Gastroesophageal sphincter (tissue), 4 donors: ENCODE measurements at regions not wholly inside any gene's neighbourhood (a gene's known extent, or its start where the extent isn't known, plus 50 kb on each side); places are given as distances from the start of the nearest gene placed in this dataset.

Experiments used
- ATAC-seq: fragments of 150-250 bp; one replicate; pipeline ENCODE4 v1.9.1; 2016; ENCODE audit warnings: mild to moderate bottlenecking, moderate library complexity
- H3K27ac ChIP-seq, 4 donors: fragments of 200-600 bp; sonication (generic) in 3 of 4; 1 replicate in 3 of 4; 2 replicates in 1 of 4; pipeline ENCODE4 v1.5.1; 2016 to 2019
- H3K27me3 ChIP-seq: fragments of 200-600 bp; sonication (generic); one replicate; pipeline ENCODE4 v1.5.1; 2019
- H3K36me3 ChIP-seq, 2 donors: fragments of 200-600 bp; sonication (generic); one replicate each; pipeline ENCODE4 v1.5.1; 2019; ENCODE audit warnings: control low read depth in 1 of 2
- H3K4me1 ChIP-seq, 3 donors: fragments of 200-600 bp; sonication (generic); 1 replicate in 2 of 3; 2 replicates in 1 of 3; pipeline ENCODE4 v1.5.1; 2016 to 2019; ENCODE audit warnings: control low read depth in 2 of 3
- H3K4me3 ChIP-seq, 2 donors: fragments of 200-600 bp; sonication (generic); one replicate each; pipeline ENCODE4 v1.5.1; 2019; ENCODE audit warnings: mild to moderate bottlenecking in 1 of 2, moderate library complexity in 1 of 2
- H3K9me3 ChIP-seq, 3 donors: fragments of 200-600 bp; sonication (generic); one replicate each; pipeline ENCODE4 v1.5.1; 2017 to 2019; ENCODE audit warnings: control low read depth in 2 of 3
- CTCF ChIP-seq, 4 experiments: fragments of 200-600 bp in 2 of 4; fragments of 450-650 bp in 2 of 4; sonication (generic) in 1 of 4; IDR thresholded peaks; one replicate each; pipeline ENCODE4 v1.5.1; 2017 to 2019; ENCODE audit warnings: antibody characterized with exemption in 4 of 4, mild to moderate bottlenecking in 2 of 4, moderate library complexity in 2 of 4
- EP300 ChIP-seq: sonication (generic); formaldehyde crosslinking; IDR thresholded peaks from one replicate; pipeline ENCODE4 v1.6.1; 2017; ENCODE audit warnings: antibody characterized with exemption, mild to moderate bottlenecking
- POLR2A ChIP-seq, 2 donors: fragments of 450-650 bp; IDR thresholded peaks; one replicate each; pipeline ENCODE4 v1.6.1; 2017; ENCODE audit warnings: antibody characterized with exemption in 2 of 2, mild to moderate bottlenecking in 2 of 2, moderate library complexity in 1 of 2
- POLR2AphosphoS5 ChIP-seq: sonication (generic); formaldehyde crosslinking; IDR thresholded peaks from one replicate; pipeline ENCODE4 v1.6.1; 2017; ENCODE audit warnings: antibody characterized with exemption
- WGBS, 2 donors: methylation state at CpG; one replicate each; pipeline ENCODE4 v1.1.5; 2018; ENCODE audit warnings: low coverage in 1 of 2; 5-methylcytosine and 5-hydroxymethylcytosine counted together

GRCh38 chr15:100829457-100829856 is 50.2 kb upstream of the ALDH1A3 start:
- Histone ChIP-seq H3K9me3 (peaks cover 0 to 6% (median 0%) of the 10 kb centered on the region in 3 donors), H3K36me3 (no peaks in the 10 kb centered on the region), H3K4me1 (no peaks in the 10 kb centered on the region), H3K4me3 (no peak overlapping the region), H3K27ac (no peak overlapping the region), H3K27me3 (peaks cover 18% of the 10 kb centered on the region)
- TF ChIP-seq POLR2AphosphoS5 (no peak), CTCF (IDR thresholded peaks at IDR 0.05) (no peak), EP300 (no peak), POLR2A (IDR thresholded peaks at IDR 0.05) (no peak)
- 20 to 41% methylated on average over 1 of the region's 1 CpG for WGBS, 2 donors
- no peak for ATAC-seq
